Neural cell (in vitro differentiated cells): ENCODE measurements at regions not wholly inside any gene's neighbourhood (a gene's known extent, or its start where the extent isn't known, plus 50 kb on each side); places are given as distances from the start of the nearest gene placed in this dataset.

Experiments
- EP300 ChIP-seq: fragments of 450-650 bp; conservative IDR thresholded peaks from 2 replicates; pipeline ENCODE4 v1.6.1; 2014; ENCODE audit warnings: antibody characterized with exemption, mild to moderate bottlenecking, moderate library complexity; ENCODE audit not compliant: poor library complexity, severe bottlenecking
- EZH2 ChIP-seq: fragments of 200-600, 300-800 bp; shearing (Covaris generic), sonication (generic); IDR thresholded peaks from 2 replicates; pipeline ENCODE4 v1.6.1; 2014; ENCODE audit warnings: antibody characterized with exemption, low read length, borderline replicate concordance, mild to moderate bottlenecking; ENCODE audit not compliant: insufficient read depth, poor library complexity, severe bottlenecking
- TF ChIP-seq, protein P1 (sequence below): fragments of 450-650 bp; IDR thresholded peaks from 2 replicates; pipeline ENCODE4 v1.5.1; 2014; ENCODE audit warnings: antibody characterized with exemption, mild to moderate bottlenecking, moderate library complexity; ENCODE audit not compliant: poor library complexity, severe bottlenecking

DNA sequence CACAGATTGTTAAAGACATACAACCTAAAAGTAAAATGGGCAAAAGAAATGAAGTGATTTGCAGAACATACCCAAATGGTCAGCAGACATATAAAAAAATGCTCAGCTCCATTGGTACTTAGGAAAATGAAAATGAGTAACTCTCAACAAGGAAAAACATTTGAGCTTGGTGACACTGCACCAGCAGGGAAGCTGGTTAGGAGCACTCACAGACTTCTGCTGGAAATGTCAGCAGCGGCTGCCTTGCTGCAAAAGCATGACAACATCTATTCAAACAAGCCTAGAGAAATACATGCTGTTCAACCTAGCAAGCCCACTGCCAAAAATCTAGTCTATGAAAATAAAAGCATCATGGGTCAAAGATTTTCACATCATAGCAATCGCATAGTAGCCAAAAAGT is 99.0 kb upstream of the FOXQ1 start:
- TF ChIP-seq, protein P1, sequence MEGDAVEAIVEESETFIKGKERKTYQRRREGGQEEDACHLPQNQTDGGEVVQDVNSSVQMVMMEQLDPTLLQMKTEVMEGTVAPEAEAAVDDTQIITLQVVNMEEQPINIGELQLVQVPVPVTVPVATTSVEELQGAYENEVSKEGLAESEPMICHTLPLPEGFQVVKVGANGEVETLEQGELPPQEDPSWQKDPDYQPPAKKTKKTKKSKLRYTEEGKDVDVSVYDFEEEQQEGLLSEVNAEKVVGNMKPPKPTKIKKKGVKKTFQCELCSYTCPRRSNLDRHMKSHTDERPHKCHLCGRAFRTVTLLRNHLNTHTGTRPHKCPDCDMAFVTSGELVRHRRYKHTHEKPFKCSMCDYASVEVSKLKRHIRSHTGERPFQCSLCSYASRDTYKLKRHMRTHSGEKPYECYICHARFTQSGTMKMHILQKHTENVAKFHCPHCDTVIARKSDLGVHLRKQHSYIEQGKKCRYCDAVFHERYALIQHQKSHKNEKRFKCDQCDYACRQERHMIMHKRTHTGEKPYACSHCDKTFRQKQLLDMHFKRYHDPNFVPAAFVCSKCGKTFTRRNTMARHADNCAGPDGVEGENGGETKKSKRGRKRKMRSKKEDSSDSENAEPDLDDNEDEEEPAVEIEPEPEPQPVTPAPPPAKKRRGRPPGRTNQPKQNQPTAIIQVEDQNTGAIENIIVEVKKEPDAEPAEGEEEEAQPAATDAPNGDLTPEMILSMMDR: no peak
- TF ChIP-seq EP300 (peak; percentile 33), EZH2 (no peak)
